H9 (cell line): ENCODE measurements at regions not wholly inside any gene's neighbourhood (a gene's known extent, or its start where the extent isn't known, plus 50 kb on each side); places are given as distances from the start of the nearest gene placed in this dataset.

Experiments
- DNase-seq: peaks from one replicate; pipeline ENCODE4 v3.0.0-alpha.2; 2017
- H2AFZ ChIP-seq: one replicate; pipeline ENCODE4 v1.6.1; 2013; ENCODE audit warnings: mild to moderate bottlenecking, low read length, control low read depth, moderate library complexity
- H2AK5ac ChIP-seq: 2 replicates; pipeline ENCODE4 v1.6.1; 2013; ENCODE audit warnings: low read length, control low read depth, mixed read lengths; ENCODE audit not compliant: insufficient read length
- H2BK120ac ChIP-seq: one replicate; pipeline ENCODE4 v1.6.1; 2013; ENCODE audit warnings: low read depth, mild to moderate bottlenecking, low read length, control low read depth, inconsistent platforms; ENCODE audit not compliant: poor library complexity, severe bottlenecking
- H2BK12ac ChIP-seq: 2 replicates; pipeline ENCODE4 v1.6.1; 2013; ENCODE audit warnings: low read length, control low read depth, mixed read lengths, low read depth; ENCODE audit not compliant: insufficient read length
- H2BK15ac ChIP-seq: 2 replicates; pipeline ENCODE4 v1.6.1; 2013; ENCODE audit warnings: low read depth, low read length, control low read depth
- H2BK20ac ChIP-seq: one replicate; pipeline ENCODE4 v1.6.1; 2013; ENCODE audit warnings: low read depth, mild to moderate bottlenecking, low read length, control low read depth, inconsistent platforms; ENCODE audit not compliant: poor library complexity, severe bottlenecking
- H2BK5ac ChIP-seq: 2 replicates; pipeline ENCODE4 v1.6.1; 2013; ENCODE audit warnings: low read length, control low read depth, mixed read lengths; ENCODE audit not compliant: insufficient read length
- H3K14ac ChIP-seq: 2 replicates; pipeline ENCODE4 v1.6.1; 2013; ENCODE audit warnings: low read length, control low read depth; ENCODE audit not compliant: insufficient read depth
- H3K18ac ChIP-seq: 2 replicates; pipeline ENCODE4 v1.6.1; 2013; ENCODE audit warnings: low read depth, mild to moderate bottlenecking, mixed read lengths, low read length, control low read depth; ENCODE audit not compliant: insufficient read length
- H3K23ac ChIP-seq: 2 replicates; pipeline ENCODE4 v1.6.1; 2013; ENCODE audit warnings: low read length, control low read depth, mixed read lengths, low read depth; ENCODE audit not compliant: insufficient read length
- H3K23me2 ChIP-seq: 2 replicates; pipeline ENCODE4 v1.6.1; 2013; ENCODE audit warnings: low read depth, mild to moderate bottlenecking, mixed read lengths, low read length, control low read depth; ENCODE audit not compliant: insufficient read length, poor library complexity, severe bottlenecking
- H3K27ac ChIP-seq: 2 replicates; pipeline ENCODE4 v1.5.1; 2013; ENCODE audit warnings: low read length, control low read depth, mixed read lengths, low read depth; ENCODE audit not compliant: insufficient read length
- H3K27me3 ChIP-seq: 2 replicates; pipeline ENCODE4 v1.6.1; 2013; ENCODE audit warnings: low read length, control low read depth, inconsistent platforms; ENCODE audit not compliant: insufficient read depth
- H3K4ac ChIP-seq: 2 replicates; pipeline ENCODE4 v1.6.1; 2013; ENCODE audit warnings: low read depth, mild to moderate bottlenecking, control low read depth, inconsistent platforms, low read length, moderate library complexity
- H3K4me1 ChIP-seq: 2 replicates; pipeline ENCODE4 v1.6.1; 2013; ENCODE audit warnings: low read length, control low read depth, inconsistent platforms; ENCODE audit not compliant: insufficient read depth
- H3K4me2 ChIP-seq: 2 replicates; pipeline ENCODE4 v1.6.1; 2013; ENCODE audit warnings: low read length, control low read depth, mixed read lengths; ENCODE audit not compliant: insufficient read length, insufficient read depth
- H3K56ac ChIP-seq: 2 replicates; pipeline ENCODE4 v1.6.1; 2013; ENCODE audit warnings: low read depth, mild to moderate bottlenecking, mixed read lengths, low read length, control low read depth; ENCODE audit not compliant: insufficient read length
- H3K79me1 ChIP-seq: 2 replicates; pipeline ENCODE4 v1.6.1; 2013; ENCODE audit warnings: low read depth, mild to moderate bottlenecking, moderate library complexity, low read length, control low read depth, inconsistent platforms; ENCODE audit not compliant: insufficient read depth, poor library complexity, severe bottlenecking
- H3K79me2 ChIP-seq: 2 replicates; pipeline ENCODE4 v1.6.1; 2013; ENCODE audit warnings: low read length, control low read depth, inconsistent platforms; ENCODE audit not compliant: insufficient read depth
- H3K9ac ChIP-seq: 2 replicates; pipeline ENCODE4 v1.6.1; 2013; ENCODE audit warnings: low read length, control low read depth, mixed read lengths; ENCODE audit not compliant: insufficient read length; ENCODE audit errors: extremely low read depth
- H3K9me3 ChIP-seq: one replicate; pipeline ENCODE4 v1.6.1; 2013; ENCODE audit warnings: low read depth, low read length, inconsistent platforms; ENCODE audit not compliant: control insufficient read depth
- H3T11ph ChIP-seq: one replicate; pipeline ENCODE4 v1.6.1; 2013; ENCODE audit warnings: mild to moderate bottlenecking, low read length, control low read depth, inconsistent platforms
- H4K20me1 ChIP-seq: one replicate; pipeline ENCODE4 v1.6.1; 2013; ENCODE audit not compliant: control insufficient read depth, insufficient read length, insufficient read depth
- H4K5ac ChIP-seq: 2 replicates; pipeline ENCODE4 v1.6.1; 2013; ENCODE audit warnings: low read depth, mild to moderate bottlenecking, mixed read lengths, low read length, control low read depth; ENCODE audit not compliant: insufficient read length
- H4K8ac ChIP-seq: replicated peaks from 2 replicates; pipeline ENCODE4 v1.6.1; 2013; ENCODE audit warnings: low read length, control low read depth, mixed read lengths, low read depth; ENCODE audit not compliant: insufficient read length
- H4K91ac ChIP-seq: 2 replicates; pipeline ENCODE4 v1.6.1; 2013; ENCODE audit warnings: low read depth, mild to moderate bottlenecking, moderate library complexity, mixed read lengths, low read length, control low read depth; ENCODE audit not compliant: insufficient read length
- H3K27ac Mint-ChIP-seq, 3 experiments: 2 replicates in 2 of 3; 3 replicates in 1 of 3; pipeline ENCODE4 v1.8.0; 2020 to 2021; ENCODE audit warnings: mixed read lengths in 3 of 3, mild to moderate bottlenecking in 1 of 3, moderate library complexity in 1 of 3
- H3K27me3 Mint-ChIP-seq: 2 replicates; pipeline ENCODE4 v1.8.0; 2021; ENCODE audit warnings: low read depth, mild to moderate bottlenecking, moderate library complexity, mixed read lengths
- H3K36me3 Mint-ChIP-seq, 3 experiments: 2 replicates in 2 of 3; 3 replicates in 1 of 3; pipeline ENCODE4 v1.8.0; 2020 to 2021; ENCODE audit warnings: low read depth in 3 of 3, mixed read lengths in 3 of 3; ENCODE audit not compliant: insufficient read depth in 1 of 3
- H3K4me1 Mint-ChIP-seq, 2 experiments: 2 replicates each; pipeline ENCODE4 v1.8.0; 2020; ENCODE audit warnings: mixed read lengths in 2 of 2
- H3K4me3 Mint-ChIP-seq, 2 experiments: 2 replicates in 1 of 2; 3 replicates in 1 of 2; pipeline ENCODE4 v1.8.0; 2020 to 2021; ENCODE audit warnings: mild to moderate bottlenecking in 2 of 2, mixed read lengths in 2 of 2, moderate library complexity in 1 of 2
- H3K9me3 Mint-ChIP-seq, 2 experiments: 2 replicates in 1 of 2; 3 replicates in 1 of 2; pipeline ENCODE4 v1.8.0; 2020; ENCODE audit warnings: mild to moderate bottlenecking in 2 of 2, mixed read lengths in 2 of 2, moderate library complexity in 1 of 2
- WGBS: extraction: QIAGEN DNeasy Blood & Tissue Kit; methylation state at CpG from one replicate; pipeline ENCODE4 v1.1.7; 2013; ENCODE audit warnings: missing lambda C conversion rate, low lambda C conversion rate, mixed read lengths; ENCODE audit not compliant: insufficient read length; ENCODE audit errors: extremely low coverage; 5-methylcytosine and 5-hydroxymethylcytosine counted together
- TF ChIP-seq, protein P1 (sequence below): fragments of 200-600 bp; sonication (generic); conservative IDR thresholded peaks from 3 replicates; pipeline ENCODE4 v1.8.0; 2021; ENCODE audit warnings: antibody characterized with exemption, mild to moderate bottlenecking

- H2BK15ac ChIP-seq: no peak overlapping the region
- H3K27ac Mint-ChIP-seq: peak overlapping the region; percentile 28 to 91 (median 68); a peak in 6 of 7 replicates
- H3K79me1 ChIP-seq: no peaks in the 10 kb centered on the region
- no peak overlapping the region for H2AFZ ChIP-seq
- no peaks in the 10 kb centered on the region for H3K36me3 Mint-ChIP-seq
- peaks cover 21% of the 10 kb centered on the region for H3K4me1 ChIP-seq
- H3K4me2 ChIP-seq: no peak overlapping the region
- DNase-seq: no peak
- no peak overlapping the region for H3K56ac ChIP-seq
- H3K79me2 ChIP-seq: no peaks in the 10 kb centered on the region
- no peak overlapping the region for H2AK5ac ChIP-seq
- H3K14ac ChIP-seq: no peak overlapping the region; the same call in 1 of the 2 replicates
- H3K4me1 Mint-ChIP-seq: peaks cover 63 to 64% of the 10 kb centered on the region in 2 experiments
- no peak overlapping the region for H2BK120ac ChIP-seq
- TF ChIP-seq, protein P1, sequence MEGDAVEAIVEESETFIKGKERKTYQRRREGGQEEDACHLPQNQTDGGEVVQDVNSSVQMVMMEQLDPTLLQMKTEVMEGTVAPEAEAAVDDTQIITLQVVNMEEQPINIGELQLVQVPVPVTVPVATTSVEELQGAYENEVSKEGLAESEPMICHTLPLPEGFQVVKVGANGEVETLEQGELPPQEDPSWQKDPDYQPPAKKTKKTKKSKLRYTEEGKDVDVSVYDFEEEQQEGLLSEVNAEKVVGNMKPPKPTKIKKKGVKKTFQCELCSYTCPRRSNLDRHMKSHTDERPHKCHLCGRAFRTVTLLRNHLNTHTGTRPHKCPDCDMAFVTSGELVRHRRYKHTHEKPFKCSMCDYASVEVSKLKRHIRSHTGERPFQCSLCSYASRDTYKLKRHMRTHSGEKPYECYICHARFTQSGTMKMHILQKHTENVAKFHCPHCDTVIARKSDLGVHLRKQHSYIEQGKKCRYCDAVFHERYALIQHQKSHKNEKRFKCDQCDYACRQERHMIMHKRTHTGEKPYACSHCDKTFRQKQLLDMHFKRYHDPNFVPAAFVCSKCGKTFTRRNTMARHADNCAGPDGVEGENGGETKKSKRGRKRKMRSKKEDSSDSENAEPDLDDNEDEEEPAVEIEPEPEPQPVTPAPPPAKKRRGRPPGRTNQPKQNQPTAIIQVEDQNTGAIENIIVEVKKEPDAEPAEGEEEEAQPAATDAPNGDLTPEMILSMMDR: no peak
- H2BK5ac ChIP-seq: no peak overlapping the region
- H3K27ac ChIP-seq: peak overlapping the region; percentile 37
- H3K23ac ChIP-seq: no peak overlapping the region
- no peaks in the 10 kb centered on the region for H4K20me1 ChIP-seq
- H2BK12ac ChIP-seq: no peak overlapping the region
- H4K5ac ChIP-seq: no peak overlapping the region
- no peak overlapping the region for H3K4me3 Mint-ChIP-seq
- H3K27me3 ChIP-seq: no peaks in the 10 kb centered on the region
- whole genome bisulfite sequencing: no CpG with 5 or more reads among the region's 5 CpGs
- no peak overlapping the region for H3K9ac ChIP-seq
- H3K18ac ChIP-seq: no peak overlapping the region
- H3K27me3 Mint-ChIP-seq: no peaks in the 10 kb centered on the region
- H3K9me3 ChIP-seq: no peaks in the 10 kb centered on the region
- no peak overlapping the region for H2BK20ac ChIP-seq
- no peak overlapping the region for H4K8ac ChIP-seq
- no peaks in the 10 kb centered on the region; a peak in 1 of 5 replicates for H3K9me3 Mint-ChIP-seq
- no peak overlapping the region for H3K4ac ChIP-seq
- no peak overlapping the region for H3T11ph ChIP-seq
- no peaks in the 10 kb centered on the region for H3K23me2 ChIP-seq
- H4K91ac ChIP-seq: no peak overlapping the region
Measured at GRCh38 chr1:59062743-59063142, 234.2 kb upstream of the FGGY start.
